ENCODE measurements at regions not wholly inside any gene's neighbourhood (a gene's known extent, or its start where the extent isn't known, plus 50 kb on each side); places are given as distances from the start of the nearest gene placed in this dataset.

DNA sequence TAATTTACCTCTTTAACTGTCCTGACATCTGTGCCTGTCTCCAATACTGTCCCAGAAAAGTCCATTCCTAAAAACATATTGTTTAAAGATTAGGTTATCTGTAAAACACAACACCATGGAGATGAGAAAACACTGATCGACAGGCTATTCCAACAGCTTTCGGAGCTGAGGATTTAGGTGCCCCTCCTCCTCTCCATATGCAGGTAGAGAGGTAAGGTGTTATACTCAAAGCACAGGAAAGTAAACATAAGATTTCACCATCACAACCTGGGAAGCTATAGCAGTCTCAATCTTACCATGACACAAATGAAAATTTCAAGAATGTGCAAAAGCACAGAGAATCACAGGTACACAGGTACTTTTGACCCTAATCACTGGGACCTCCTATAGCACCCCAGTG is 60.9 kb upstream of the RASAL2 start:
- TF ChIP-seq, protein P1, sequence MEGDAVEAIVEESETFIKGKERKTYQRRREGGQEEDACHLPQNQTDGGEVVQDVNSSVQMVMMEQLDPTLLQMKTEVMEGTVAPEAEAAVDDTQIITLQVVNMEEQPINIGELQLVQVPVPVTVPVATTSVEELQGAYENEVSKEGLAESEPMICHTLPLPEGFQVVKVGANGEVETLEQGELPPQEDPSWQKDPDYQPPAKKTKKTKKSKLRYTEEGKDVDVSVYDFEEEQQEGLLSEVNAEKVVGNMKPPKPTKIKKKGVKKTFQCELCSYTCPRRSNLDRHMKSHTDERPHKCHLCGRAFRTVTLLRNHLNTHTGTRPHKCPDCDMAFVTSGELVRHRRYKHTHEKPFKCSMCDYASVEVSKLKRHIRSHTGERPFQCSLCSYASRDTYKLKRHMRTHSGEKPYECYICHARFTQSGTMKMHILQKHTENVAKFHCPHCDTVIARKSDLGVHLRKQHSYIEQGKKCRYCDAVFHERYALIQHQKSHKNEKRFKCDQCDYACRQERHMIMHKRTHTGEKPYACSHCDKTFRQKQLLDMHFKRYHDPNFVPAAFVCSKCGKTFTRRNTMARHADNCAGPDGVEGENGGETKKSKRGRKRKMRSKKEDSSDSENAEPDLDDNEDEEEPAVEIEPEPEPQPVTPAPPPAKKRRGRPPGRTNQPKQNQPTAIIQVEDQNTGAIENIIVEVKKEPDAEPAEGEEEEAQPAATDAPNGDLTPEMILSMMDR (IDR thresholded peaks at IDR 0.05; ENCODE audit: extremely low read depth, low read depth, low read length) = no peak
- DNase-seq (ENCODE audit: insufficient read length, low spot score, missing footprints) = no peak

DNA sequence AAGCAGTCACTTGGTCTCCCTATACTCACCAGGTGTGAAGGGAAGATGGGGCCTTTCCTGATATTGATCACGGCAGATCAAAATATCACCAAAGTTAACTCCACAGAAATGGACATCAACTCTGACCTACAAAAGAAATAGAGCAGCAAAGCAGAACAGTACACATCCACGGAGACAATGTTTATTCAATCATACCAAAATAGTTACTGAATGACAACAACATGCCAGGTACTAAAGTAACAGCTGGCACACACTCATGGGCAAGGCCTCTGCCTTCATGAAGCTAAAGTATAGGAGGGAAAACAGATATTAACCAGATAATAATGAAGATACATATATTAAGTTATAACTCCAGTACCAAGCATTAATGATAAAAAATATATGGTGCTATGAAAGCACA is 59.2 kb upstream of the RASAL2 start:
- Histone ChIP-seq H3K4me1 (ENCODE audit: insufficient read depth, low read length) (peaks cover 9% of the 10 kb centered on the region), H3K9me3 (ENCODE audit: low read depth, low read length) (no peaks in the 10 kb centered on the region), H3K36me3 (ENCODE audit: insufficient read depth, low read length) (no peaks in the 10 kb centered on the region), H3K4me3 (ENCODE audit: insufficient read depth, low read length) (no peak overlapping the region), H3K4me2 (ENCODE audit: insufficient read depth, low read length) (no peak overlapping the region), H3K27me3 (ENCODE audit: insufficient read depth, low read length) (no peaks in the 10 kb centered on the region), H2AFZ (ENCODE audit: low read length) (peak overlapping the region; percentile 14), H4K20me1 (ENCODE audit: insufficient read depth, low read length) (no peaks in the 10 kb centered on the region), H3K27ac (ENCODE audit: low read depth, low read length) (no peak overlapping the region), H3K79me2 (ENCODE audit: insufficient read depth, low read length) (no peaks in the 10 kb centered on the region)
- TF ChIP-seq, protein P1 (IDR thresholded peaks at IDR 0.05; ENCODE audit: extremely low read depth, low read depth, low read length) = no peak
- DNase-seq (ENCODE audit: insufficient read length, low spot score, missing footprints) = no peak

More for the DNA sequence above, 60.9 kb upstream of the RASAL2 start:
- Histone ChIP-seq H2AFZ (ENCODE audit: low read length) (no peak overlapping the region), H3K9me3 (ENCODE audit: low read depth, low read length) (no peaks in the 10 kb centered on the region), H3K27ac (ENCODE audit: low read depth, low read length) (no peak overlapping the region), H3K36me3 (ENCODE audit: insufficient read depth, low read length) (no peaks in the 10 kb centered on the region), H3K79me2 (ENCODE audit: insufficient read depth, low read length) (no peaks in the 10 kb centered on the region), H3K27me3 (ENCODE audit: insufficient read depth, low read length) (no peaks in the 10 kb centered on the region), H3K4me3 (ENCODE audit: insufficient read depth, low read length) (no peak overlapping the region), H4K20me1 (ENCODE audit: insufficient read depth, low read length) (no peaks in the 10 kb centered on the region), H3K4me2 (ENCODE audit: insufficient read depth, low read length) (no peak overlapping the region), H3K4me1 (ENCODE audit: insufficient read depth, low read length) (peaks cover 4% of the 10 kb centered on the region)

DNA sequence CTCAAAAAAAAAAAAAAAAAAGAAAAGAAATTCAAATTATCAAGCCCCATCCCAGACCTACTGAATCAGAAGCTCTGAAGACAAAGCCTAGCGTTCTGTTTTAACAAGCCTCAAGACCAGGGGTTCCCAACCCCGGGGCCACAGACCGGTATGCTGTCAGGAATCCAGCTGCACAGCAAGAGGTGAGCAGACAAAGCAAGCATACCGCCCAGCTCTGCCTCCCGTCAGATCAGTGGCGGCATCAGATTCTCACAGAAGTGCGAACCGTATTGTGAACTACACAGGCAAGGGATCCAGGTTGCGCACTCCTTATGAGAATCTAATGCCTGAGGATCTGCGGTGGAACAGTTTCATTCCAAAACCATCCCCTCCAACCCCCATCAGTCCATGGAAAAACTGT is 57.8 kb upstream of the RASAL2 start:
- Histone ChIP-seq H3K4me3 (ENCODE audit: insufficient read depth, low read length) (no peak overlapping the region), H3K4me1 (ENCODE audit: insufficient read depth, low read length) (peaks cover 9% of the 10 kb centered on the region), H3K79me2 (ENCODE audit: insufficient read depth, low read length) (no peaks in the 10 kb centered on the region), H3K4me2 (ENCODE audit: insufficient read depth, low read length) (no peak overlapping the region), H3K27me3 (ENCODE audit: insufficient read depth, low read length) (no peaks in the 10 kb centered on the region), H3K9me3 (ENCODE audit: low read depth, low read length) (no peaks in the 10 kb centered on the region), H2AFZ (ENCODE audit: low read length) (no peak overlapping the region), H4K20me1 (ENCODE audit: insufficient read depth, low read length) (no peaks in the 10 kb centered on the region), H3K36me3 (ENCODE audit: insufficient read depth, low read length) (no peaks in the 10 kb centered on the region), H3K27ac (ENCODE audit: low read depth, low read length) (no peak overlapping the region)
- TF ChIP-seq, protein P1 (IDR thresholded peaks at IDR 0.05; ENCODE audit: extremely low read depth, low read depth, low read length) = no peak
- DNase-seq (ENCODE audit: insufficient read length, low spot score, missing footprints) = no peak

DNA sequence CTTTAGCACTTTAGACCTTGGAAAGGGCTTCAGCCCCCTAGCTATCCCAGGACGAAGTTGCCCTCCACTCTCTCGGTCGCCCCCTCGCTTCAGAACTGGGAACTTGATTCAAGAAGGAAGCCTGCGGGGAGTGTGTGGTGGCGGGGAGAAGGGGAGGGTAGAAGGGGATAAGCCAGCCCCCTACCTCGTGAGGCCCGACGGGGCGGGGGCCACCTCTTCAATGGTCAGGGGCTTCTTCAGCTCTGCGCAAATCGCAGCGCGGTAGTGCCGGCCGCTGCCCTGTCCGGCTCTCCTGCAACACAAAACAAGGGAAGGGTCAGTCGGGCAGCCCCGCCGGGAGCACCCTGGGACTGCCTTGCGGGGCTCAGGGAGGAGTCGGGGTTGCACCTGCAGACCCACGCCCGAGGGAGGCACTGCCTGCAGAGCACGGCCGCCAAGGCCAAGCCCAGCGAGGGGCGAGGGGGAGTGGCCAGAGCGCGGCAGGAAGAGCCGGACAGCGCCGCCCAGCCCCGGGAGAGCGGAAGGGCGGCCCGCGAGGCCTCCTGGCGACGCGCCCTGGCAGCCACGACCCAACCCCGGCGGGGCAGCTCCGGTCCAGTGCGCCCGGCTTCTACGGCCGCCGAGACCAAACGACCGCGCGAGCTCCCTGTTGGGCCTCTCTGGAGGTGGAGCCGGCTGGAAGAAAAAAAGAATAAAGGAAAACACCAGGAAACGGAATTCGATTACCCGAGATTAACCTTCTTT is 56.2 kb upstream of the RASAL2 start:
- H3K4me2 ChIP-seq (ENCODE audit: insufficient read depth, low read length) = peak overlapping the region; percentile 94
- TF ChIP-seq, protein P1 (IDR thresholded peaks at IDR 0.05; ENCODE audit: extremely low read depth, low read depth, low read length) = peak; percentile 33
- H3K36me3 ChIP-seq (ENCODE audit: insufficient read depth, low read length) = no peaks in the 10 kb centered on the region
- peak overlapping the region; percentile 71 for H3K27ac ChIP-seq (ENCODE audit: low read depth, low read length)
- peak overlapping the region; percentile 87 for H2AFZ ChIP-seq (ENCODE audit: low read length)
- no peaks in the 10 kb centered on the region for H3K9me3 ChIP-seq (ENCODE audit: low read depth, low read length)
- H3K4me3 ChIP-seq (ENCODE audit: insufficient read depth, low read length) = peak overlapping the region; percentile 81
- peaks cover 5% of the 10 kb centered on the region for H3K4me1 ChIP-seq (ENCODE audit: insufficient read depth, low read length)
- H3K79me2 ChIP-seq (ENCODE audit: insufficient read depth, low read length) = no peaks in the 10 kb centered on the region
- peak; percentile 98 for DNase-seq (ENCODE audit: insufficient read length, low spot score, missing footprints)
- no peaks in the 10 kb centered on the region for H3K27me3 ChIP-seq (ENCODE audit: insufficient read depth, low read length)
- no peaks in the 10 kb centered on the region for H4K20me1 ChIP-seq (ENCODE audit: insufficient read depth, low read length)

Measured in osteoblast (primary cell).